WI38 (cell line): ENCODE measurements at regions not wholly inside any gene's neighbourhood (a gene's known extent, or its start where the extent isn't known, plus 50 kb on each side); places are given as distances from the start of the nearest gene placed in this dataset.

Experiments
- H3K4me3 ChIP-seq: 2 replicates; pipeline ENCODE4 v1.5.1; 2011; ENCODE audit warnings: low read depth, mild to moderate bottlenecking, control low read depth, low read length
- TF ChIP-seq, protein P1 (sequence below): IDR thresholded peaks from 2 replicates; pipeline ENCODE4 v1.5.1; 2012; ENCODE audit warnings: low read depth, mild to moderate bottlenecking, control low read depth, low read length

DNA sequence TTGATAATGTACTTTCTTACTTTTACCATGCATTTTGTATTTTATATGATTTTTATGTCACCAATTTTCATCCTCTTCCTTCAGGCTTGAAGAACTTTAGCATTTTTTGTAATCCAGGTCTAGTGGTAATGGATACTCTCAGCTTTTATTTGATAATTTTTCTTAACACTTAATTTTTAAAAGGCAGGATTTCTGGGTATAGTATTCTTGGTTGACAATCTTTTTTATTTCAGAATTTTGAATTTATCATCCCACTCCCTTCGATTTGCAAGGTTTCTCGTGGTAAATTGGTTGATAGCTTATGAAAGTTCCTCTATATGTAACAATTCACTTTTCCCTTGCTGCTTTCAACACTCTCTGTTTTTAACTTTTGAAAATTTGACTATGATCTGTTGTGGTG is 363.7 kb downstream of the HTR7 start:
- TF ChIP-seq, protein P1, sequence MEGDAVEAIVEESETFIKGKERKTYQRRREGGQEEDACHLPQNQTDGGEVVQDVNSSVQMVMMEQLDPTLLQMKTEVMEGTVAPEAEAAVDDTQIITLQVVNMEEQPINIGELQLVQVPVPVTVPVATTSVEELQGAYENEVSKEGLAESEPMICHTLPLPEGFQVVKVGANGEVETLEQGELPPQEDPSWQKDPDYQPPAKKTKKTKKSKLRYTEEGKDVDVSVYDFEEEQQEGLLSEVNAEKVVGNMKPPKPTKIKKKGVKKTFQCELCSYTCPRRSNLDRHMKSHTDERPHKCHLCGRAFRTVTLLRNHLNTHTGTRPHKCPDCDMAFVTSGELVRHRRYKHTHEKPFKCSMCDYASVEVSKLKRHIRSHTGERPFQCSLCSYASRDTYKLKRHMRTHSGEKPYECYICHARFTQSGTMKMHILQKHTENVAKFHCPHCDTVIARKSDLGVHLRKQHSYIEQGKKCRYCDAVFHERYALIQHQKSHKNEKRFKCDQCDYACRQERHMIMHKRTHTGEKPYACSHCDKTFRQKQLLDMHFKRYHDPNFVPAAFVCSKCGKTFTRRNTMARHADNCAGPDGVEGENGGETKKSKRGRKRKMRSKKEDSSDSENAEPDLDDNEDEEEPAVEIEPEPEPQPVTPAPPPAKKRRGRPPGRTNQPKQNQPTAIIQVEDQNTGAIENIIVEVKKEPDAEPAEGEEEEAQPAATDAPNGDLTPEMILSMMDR = no peak
- no peak overlapping the region for H3K4me3 ChIP-seq

- H3K4me3 ChIP-seq = no peak overlapping the region
- TF ChIP-seq, protein P1 = no peak
These were observed 353.7 kb downstream of the HTR7 start for GRCh38 chr10:90504172-90504571.

GRCh38 chr10:90526721-90527120 is 331.1 kb downstream of the HTR7 start:
- TF ChIP-seq, protein P1 = no peak
- H3K4me3 ChIP-seq = no peak overlapping the region

DNA sequence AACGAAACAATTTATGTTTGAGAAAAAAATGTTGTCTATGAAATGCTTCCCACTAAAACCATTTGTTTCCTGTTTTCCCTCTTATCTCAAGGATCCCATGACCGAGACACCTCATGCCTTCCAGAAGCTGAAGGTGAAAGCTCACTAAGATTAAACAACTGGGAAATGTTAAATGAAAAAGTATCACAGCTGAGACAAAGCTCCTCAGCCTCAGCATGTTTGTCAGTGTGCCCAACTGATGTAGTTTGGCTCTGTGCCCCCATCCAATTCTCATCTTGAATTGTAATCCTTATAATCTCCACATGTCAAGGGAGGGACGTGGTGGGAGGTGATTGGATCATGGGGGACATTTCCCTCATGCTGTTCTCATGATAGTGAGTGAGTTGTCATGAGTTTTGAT is 327.3 kb downstream of the HTR7 start:
- H3K4me3 ChIP-seq = no peak overlapping the region
- TF ChIP-seq, protein P1 = no peak

- H3K4me3 ChIP-seq = no peak overlapping the region
- TF ChIP-seq, protein P1 = no peak
These were observed 300.5 kb downstream of the HTR7 start for GRCh38 chr10:90557385-90557784.

DNA sequence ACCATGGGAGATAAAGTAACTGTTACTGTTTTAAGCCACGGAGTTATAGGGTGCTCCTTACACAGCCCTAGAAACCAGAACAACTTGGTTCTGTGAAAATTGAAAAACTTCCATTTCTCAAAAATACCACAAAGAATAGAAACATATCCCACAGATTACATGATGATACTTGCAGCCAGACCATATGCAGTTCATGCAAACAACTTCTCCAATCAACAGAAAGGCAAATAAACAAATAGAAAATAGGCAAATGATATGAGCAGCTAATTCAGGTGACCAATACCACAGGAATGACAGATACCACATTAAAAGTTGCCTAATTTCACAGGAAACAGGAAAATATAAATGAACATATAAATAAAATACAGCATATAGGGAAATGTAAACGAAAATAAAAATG is 297.5 kb downstream of the HTR7 start:
- TF ChIP-seq, protein P1 = no peak

GRCh38 chr10:90561666-90562065 is 296.2 kb downstream of the HTR7 start:
- no peak overlapping the region for H3K4me3 ChIP-seq
- TF ChIP-seq, protein P1 = no peak

More for the DNA sequence above, 297.5 kb downstream of the HTR7 start:
- H3K4me3 ChIP-seq = no peak overlapping the region
